NCI-H1417 treated with DMSO at 0.1 percent for 48 hours (cell line): ENCODE measurements at regions not wholly inside any gene's neighbourhood (a gene's known extent, or its start where the extent isn't known, plus 50 kb on each side); places are given as distances from the start of the nearest gene placed in this dataset.

ENCODE experiments used
- DNase-seq: peaks from one replicate; lab custom pipeline; 2025; lab: John Stamatoyannopoulos, UW

DNA sequence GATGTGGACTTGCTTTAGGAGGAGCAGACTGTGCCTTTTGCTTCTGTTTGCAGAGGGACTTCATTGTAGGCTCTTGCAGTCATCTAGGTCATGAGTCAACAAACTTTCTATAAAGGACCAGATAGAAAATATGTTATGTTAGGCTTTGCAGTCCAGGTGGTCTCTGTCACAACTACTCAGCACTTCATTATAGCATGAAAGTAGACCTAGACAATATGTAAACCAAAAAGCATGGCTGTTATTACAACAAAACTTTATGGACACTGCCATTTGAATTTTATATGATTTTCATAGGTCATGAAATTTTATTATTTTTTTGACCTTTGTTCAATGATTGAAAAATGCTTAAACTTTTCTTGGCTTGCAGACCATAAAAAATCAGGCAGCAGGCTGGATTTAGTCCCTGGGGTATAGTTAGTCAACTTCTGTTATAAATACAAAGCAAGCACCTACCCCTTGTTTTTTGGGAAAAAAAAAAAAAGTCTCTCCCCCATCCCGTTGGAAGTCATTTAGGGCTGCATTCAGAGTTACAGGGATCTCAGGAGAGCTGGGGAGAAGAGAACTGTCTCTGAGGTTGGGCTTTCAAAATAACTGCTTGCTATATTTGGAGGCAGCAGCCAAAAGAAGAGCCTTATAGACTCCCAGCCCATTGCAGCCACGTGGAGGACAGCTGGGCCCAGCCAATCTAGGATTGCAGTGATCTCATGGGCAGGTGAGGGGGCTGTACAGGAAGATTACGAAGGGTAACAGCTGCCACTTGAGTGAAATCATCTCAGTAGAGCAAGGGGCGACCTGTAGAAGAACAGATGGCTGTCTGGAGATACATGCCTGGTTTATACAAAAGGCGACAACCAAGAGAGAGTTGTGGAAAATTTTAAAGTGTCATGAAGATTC, 136.6 kb upstream of the TNC start:
- DNase-seq, result no peak

DNA sequence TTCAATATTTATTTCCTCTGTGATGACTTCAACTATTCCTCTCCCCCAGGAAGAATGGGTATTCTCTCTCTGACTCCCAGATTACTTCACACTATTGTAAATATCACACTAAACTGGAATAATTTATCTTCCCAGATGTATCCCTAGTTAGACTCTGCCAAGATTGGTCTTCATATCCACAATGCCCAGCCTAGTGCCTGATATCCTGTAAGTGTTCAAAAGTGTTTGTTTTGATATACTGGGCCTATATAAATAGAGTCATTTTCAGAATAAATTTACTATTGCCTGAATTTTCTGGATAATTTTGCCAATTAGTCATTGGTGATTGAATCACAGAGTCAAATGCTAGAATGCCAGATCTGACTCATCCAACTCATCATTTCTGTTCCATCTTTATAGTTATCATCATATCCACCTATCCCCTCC, 143.7 kb upstream of the TNC start:
- DNase-seq, result no peak

DNA sequence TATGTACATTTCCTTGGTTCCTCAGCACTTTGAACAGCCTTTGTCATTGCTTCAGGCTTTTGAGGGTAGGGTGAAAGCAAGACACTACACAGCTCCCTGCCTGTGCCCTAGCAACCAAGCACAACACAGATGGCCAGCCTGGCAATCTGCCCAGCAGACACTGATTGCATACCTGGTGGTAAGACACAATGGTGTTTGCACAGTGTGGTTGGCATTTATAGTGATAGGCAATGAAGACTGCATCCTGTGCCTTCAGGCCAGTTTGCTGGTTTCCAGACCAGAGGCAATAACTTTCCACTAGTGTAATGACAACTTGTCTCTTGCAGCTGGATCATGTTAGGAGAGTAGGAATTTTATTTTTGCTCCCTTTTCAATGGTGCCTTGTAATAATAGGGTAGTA, 144.5 kb upstream of the TNC start:
- peak; percentile 96 for DNase-seq

DNA sequence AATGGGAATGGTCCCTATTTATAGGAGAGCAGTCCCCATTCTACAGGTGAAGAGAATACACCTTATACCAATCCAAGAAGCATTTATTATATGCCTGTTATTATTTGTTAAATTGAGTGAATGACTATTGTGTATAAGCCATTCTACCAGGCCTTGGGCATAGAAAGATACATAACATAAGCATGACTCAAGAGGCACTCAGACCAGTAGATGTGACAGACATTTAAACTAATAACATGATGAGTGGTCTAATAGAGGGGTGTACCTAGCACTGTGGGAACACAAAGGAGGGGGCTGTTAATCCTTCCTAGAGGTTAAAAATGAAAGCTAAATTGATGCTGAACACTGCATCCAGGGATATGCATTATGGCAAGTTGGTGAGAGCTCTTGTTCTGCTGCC, 145.0 kb upstream of the TNC start:
- peak; percentile 91 for DNase-seq

DNA sequence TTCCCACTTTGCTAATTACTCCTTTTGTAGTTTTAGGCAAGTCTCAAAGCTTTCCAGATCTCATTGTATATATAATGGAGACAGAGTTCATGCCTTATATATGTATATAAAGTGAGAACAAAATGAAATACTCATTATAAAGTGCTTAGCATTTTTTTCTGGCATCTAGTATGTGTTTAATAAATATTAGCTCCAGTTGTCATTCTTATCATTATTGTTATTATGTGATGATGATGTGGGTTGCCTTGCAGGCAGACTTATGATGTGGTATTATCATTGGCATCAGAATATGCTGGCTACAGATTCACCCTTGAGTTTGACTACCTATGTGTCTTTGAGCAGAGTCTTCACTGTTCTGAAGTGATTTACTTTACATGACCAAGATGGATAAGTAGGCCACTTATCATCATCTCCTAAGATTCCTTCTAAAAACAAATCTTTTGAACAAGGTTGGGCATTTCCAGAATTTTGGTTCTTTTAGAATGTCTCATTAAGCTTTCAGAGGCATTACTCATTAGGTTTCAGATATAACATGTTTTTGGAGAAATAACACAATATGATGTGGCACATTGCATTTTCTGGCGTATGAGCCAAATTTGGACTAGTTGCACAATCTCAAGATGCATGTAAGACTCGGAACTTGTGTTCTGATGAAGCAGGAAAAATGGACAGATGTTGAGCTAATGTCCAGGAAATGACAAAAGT, 145.6 kb upstream of the TNC start:
- DNase-seq, result no peak

DNA sequence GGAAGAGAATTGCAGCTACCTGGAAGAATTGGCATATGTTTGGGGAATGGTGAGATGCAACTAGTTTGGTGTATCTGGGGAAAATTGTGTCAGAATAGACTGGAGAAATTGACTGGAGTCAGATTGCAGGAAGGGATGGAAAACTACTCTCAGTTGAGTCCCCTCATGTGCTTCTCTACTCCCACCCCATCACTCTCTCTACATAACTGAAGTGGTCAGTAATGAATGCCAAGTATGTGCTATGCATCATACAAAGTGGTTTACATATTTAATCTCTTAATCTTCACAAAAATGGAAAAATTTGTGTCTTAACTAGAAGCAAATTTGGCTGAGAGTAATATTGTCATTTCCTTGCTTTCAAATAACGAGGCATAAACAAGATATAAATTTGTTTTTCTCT, 146.4 kb upstream of the TNC start:
- no peak for DNase-seq

DNA sequence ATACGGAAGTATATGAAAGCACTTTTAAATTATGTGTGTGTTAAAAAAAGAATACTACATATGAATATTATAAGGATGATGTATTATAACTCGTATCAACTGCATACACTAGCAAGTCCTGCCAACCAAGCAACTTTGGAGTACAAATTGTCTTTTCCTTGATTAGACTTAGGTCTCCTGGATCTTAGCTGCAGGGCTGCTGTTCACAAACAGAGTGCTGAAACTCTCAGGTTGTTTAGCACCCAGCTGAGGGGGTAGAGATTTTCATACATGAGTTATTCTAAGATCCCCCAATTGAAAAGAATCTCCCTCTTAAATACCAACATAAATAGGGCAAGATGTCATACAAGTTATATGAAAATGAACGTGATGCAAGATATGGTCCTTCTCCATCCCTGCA, 149.8 kb upstream of the TNC start:
- no peak for DNase-seq

DNA sequence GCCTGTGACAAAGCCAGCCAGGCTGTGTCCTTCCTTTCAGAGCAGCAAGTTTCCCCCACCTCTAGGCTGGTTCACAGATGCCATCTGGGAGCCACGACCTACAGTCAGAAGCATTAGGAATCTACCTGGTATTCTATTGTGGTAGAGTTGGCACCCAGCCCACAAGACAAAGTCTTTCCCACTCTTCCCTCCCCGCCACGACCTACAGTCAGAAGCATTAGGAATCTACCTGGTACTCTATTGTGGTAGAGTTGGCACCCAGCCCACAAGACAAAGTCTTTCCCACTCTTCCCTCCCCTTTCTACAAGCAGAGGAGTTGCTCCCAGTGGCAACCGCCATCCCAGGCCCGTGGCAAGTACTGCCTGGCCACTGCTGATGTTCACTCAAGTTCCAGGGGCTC, 157.8 kb upstream of the TNC start:
- no peak for DNase-seq

DNA sequence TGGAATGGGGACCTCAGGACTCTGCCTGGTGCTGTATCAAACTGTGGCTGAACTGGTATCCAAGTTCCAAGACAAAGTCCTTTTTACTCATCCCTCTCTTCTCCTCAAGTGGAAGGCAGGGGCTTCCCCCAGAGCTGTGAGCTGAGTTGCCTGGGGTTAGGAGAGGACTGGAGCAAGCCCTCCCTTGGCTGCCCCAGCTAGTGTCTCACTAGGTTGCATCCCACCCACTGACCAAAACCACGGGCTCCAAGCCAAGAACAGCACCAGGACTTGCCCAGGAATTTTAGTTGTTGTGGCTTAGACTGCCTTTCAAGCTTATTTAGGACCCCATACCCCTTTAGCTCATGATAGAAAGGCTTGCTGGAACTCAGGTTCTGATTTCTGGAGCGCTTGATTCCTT, 158.7 kb upstream of the TNC start:
- no peak for DNase-seq

DNA sequence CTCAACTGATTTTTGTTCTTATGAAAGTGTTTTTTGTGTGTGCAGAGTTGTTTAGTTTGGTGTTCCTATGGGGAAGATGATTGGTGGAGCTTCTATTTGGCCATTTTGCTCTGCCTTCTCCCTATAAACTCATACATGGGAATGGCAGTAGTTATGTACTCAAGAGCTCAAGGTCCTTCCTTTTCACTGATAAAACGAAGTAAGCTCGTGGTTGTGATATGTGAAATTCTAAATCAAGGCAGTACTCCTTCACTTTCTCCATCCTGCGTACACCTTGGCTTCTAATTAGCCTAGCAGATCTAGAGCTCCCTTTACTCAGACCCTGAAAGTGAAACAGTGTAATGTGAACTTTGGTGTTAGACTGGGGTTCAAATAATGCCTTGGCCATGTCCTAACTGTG, 159.3 kb upstream of the TNC start:
- DNase-seq, result no peak

DNA sequence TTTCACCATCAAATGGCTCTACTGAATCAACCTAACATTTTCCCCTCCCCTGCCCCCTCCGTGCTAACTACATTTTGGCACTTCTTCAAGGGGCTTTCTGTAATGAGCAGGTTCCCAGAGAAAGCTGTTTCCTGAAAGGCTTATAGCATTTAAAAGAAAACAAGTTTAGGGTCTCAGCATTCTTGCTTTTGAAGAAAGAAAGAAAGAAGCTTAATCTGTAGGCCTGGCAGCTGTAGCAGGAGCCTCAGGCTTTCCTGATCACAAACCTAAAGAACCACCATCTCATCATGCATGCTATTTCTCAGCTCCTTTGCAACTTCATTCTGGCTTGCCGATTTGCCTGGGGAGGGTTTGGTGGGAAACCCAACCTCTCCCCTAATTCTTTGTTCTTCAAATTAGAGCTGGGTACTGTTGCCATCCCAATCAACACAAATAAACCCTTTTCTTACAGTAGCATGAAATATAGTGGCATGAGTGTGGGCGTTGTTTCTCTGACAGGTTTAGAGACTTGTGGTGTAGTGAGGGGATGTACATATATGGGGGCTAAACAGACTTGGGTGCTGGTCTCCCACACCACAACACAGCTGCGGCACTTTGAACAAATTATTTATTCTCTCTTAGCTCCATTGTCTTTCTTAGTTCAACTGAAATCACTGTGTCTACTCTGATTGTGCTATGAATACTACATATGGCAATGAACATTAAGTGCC, 160.5 kb upstream of the TNC start:
- DNase-seq, result no peak

DNA sequence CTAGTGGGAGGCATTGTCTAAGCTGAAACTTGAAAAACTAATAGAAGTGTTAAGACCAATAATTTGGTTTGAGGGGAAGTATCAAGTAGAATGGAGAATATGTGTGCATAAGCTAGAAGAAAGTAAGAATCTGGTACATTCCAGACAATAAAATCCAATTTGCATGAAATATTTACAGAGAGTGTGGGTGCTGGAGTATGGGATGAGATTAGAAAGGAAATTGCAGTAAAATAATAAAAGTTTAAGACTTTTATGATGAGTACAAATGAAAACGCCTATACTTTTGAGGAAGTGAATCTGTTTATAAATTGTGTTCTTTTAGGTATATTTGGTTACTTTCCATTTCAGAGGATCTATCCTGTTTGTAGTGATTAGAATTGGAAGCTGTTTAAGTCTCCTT, 165.4 kb upstream of the TNC start:
- DNase-seq, result no peak

DNA sequence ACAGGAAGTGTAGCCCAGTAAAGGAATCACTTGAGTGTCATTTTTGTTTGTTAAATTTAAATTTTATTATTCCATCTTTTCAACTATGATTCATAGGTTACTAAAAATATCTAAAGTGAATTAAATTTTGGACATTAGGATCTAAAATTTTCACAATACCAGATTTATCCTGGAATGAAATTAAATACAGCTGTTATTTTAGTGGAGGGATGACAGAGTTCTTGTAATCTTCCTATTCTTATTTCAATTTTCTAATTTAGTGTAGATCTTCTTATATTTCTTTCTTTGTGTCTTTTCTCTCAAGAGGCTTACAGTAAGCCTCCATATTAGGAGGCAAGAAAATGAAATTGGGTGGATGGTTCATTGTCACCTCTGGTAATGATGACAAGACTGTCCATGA, 167.9 kb upstream of the TNC start:
- DNase-seq, result no peak

DNA sequence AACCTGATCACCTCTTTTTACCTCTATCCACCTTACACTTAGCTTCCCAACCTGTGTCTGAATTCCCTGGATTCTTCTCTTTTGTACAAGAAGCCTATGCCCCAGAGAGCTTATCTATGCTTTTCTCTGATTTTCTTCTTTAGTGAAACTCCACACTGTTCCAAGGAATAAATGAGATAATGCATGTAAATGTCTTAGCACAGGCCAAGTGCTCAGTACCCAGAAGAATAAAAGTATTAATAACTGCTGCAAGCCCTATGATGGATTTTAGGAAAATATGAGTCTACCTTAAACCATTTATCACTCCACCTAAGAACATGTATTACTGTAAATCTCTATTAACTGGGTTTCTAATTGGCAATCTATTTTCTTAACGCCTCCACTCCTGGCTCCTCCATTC, 168.5 kb upstream of the TNC start:
- DNase-seq, result no peak

DNA sequence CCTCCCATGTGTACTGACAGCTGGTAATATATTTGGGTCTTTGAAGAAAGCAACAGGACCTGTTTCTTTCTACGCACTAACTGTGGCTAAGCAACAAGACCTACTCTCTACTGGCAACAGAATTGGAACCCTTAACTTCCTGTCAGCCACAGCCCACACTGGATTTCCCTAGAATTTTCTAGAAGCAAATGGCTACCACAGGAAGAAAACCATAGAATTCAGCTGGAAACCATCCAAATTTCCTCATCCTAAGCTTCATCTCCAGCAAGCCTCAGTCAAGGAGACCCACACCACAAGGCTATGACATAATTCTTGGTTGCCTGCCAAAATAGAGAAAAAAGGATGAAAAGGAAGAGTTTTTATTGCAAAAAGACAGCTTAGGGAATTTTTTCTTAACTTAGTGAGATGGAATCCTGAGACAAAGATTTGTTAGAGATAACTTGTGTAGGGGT, 171.8 kb upstream of the TNC start:
- DNase-seq, result no peak

DNA sequence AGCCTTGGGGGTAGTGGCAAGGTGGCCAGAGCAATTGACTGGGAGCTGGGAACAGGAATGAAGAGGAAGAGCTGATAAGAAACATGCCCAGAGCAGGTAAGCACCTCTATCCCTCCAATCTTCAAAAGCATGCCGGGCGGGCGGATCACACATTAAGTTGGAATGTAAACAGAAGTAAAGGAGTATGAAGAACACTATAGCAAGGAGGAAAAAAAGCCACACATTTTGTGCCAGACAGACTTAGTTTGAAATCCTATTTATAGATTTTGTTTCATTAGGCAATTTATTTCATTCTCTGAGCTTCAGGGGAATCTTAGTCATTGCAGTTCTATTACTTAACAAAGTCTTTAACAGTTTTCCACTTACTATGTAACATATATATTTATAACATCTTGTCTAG, 173.9 kb upstream of the TNC start:
- no peak for DNase-seq

DNA sequence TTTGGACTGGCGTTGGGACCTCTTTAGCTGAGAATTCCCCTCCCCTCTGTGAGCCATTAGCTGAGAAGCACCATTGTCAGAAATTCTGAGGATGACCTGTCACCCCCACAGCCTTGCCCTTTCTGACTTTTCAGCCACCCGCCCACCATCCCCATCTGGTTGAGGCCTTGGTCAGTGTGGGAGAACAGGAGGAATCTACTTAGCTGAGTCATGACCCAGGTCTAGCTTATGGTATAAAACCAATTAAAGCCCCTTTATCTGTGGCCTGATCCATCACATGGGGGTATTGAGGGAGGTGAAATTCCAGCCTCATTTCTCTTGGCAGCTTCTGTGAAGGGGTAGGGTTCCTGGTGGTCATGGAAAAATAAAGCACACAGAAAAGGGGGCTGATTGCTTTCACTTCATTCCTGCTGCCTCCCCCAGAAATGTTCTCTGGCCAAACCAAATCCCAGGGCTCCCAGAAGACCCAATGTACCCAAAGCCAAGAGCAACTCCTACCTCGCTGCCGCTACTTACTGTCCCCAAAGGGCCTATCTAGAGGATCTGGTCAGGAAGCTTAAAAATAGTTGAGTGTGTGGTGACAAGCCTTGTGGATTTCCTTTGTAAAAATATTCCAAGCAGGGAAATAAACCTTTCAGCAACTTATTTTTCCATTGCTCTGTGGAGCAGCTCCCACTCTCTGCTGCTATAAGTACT, 174.8 kb upstream of the TNC start:
- no peak for DNase-seq

DNA sequence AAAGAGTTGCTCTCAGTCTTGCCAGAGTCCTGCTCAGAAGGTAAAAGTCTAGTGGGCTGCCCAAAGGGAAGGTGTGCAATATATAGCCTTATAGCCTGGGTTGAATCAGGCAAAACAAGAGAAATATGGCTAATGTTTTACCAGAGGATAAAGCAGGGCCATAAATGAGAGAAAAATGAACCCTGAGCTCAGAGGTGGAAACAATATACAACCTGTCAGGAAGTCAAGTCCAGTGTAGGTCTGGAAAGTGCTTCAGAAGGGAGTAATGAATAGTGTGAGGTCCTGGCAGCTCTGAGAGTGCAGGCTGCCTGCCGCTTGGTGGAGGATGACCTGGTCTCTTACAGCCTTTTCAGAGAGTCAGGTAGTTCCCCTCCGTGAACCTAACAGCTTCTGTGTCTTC, 177.8 kb upstream of the TNC start:
- DNase-seq, result no peak

DNA sequence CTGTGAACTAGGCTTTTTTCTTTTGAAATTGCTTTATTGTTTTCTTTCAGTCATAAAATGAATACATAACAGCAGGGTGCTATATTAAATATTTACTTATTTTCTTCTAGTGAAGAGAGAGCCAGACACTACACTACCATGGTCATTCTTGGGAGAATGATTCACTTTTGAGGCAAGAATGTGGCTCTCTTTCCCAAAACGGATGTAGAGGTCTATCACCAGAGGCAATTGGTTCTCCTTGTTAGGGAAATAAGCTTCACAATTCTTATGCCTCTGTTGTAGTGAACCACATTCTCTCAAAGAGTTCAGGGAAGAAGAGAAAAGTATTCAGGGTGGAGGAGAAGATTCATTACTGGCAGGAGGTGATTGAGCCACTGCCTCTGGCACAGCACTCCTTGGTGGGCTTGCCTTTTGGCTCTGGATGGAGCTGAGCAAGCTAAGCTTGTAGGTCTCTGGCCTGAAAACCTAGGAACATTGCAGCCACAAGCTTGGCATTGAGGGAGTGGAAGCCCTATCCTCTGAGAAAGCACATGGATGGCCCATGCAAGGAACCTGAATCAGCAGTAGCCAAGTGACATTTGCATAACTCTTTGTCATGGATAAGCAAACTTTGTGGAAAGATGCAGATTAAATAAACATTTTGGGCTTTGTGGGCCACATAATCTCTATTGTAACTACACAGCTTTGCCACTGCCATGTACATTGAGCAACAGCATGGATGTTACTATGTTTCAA, 179.0 kb upstream of the TNC start:
- DNase-seq, result peak; percentile 7

DNA sequence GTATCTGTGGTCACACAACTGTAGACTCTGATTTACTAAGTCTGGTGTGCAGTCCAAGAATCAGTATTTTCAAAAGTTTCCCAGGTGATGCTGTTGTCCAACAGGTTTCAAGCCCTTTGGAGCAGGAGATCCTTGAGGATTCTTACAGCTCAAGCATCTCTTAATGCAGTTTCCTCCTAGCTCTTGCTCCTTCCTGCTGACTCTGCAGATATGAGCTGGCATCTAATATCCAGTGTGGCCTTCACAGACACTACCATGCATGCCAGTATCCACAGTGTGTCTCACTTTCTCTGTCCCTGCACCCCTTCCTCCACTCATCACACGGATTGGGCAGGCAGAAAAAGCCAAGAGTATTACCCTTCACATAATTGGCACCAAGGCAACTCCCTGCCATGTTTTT, 182.2 kb upstream of the TNC start:
- no peak for DNase-seq

DNA sequence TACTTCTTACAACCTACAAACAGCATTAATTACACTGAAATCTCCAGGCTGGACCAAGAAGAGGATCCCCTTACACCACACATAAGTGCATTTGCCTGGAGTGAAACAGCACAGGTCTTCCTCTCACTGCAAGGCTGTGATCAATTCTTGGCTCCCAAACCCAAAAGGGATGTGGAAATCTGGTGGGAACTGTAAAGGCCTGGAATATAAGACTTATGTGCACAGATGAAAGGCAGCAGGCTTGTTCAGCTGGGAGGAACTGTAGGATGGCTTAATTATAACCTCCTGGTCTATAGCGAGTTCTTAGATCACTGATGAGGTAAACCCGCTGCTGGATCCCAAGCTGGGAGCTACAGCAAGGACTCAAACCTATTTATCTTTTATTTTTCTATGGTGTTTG, 182.9 kb upstream of the TNC start:
- no peak for DNase-seq

DNA sequence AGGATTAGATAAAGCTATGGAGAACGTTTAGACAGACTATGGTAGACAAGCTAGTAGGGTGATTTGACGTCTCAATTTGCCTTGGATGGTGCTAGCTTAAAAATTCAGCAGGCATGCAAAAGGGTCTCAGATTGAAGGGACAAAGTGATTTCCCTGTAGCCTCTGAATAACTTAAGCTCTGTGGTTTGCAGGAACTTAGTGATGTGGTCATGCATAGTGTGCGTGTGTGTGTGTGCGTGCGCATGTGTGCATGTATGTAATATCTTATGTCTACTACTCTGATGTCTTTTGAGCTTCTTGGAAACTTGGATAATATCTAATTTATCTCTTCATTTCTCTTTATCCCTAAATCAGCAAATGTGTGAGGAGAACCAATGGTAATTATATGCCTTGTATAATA, 183.6 kb upstream of the TNC start:
- DNase-seq, result no peak
